GM12892 (cell line): ENCODE measurements at regions not wholly inside any gene's neighbourhood (a gene's known extent, or its start where the extent isn't known, plus 50 kb on each side); places are given as distances from the start of the nearest gene placed in this dataset.

Source experiments
- POLR2A ChIP-seq: IDR thresholded peaks from 2 replicates; pipeline ENCODE4 v1.6.1; 2011; ENCODE audit warnings: low read depth, low read length, control low read depth
- POLR2AphosphoS5 ChIP-seq: IDR thresholded peaks from 2 replicates; pipeline ENCODE4 v1.6.1; 2011; ENCODE audit warnings: low read depth, low read length, control low read depth
- TAF1 ChIP-seq: IDR thresholded peaks from 2 replicates; pipeline ENCODE4 v1.6.1; 2011; ENCODE audit warnings: low read depth, mild to moderate bottlenecking, control low read depth, low read length, borderline replicate concordance

DNA sequence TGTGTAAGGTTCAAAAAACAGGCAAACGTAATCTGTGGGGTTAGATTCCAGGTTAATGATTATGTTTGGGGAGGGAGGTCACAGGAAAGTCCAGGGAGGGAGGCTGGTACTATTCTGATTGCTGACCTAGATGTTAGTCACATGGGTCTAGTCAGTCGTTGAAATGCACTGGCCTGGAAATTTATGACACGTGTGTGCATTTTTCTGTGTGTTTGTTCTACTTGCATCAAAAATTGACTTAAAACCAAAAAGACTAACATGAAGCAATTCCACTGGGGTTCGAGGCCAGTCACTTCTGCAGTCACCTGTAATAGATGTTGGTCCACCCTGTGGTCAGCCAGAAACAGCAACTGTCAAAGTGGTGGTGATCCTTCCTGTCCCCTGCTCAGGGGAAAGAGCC lies 104.2 kb upstream of the MLN start:
- TF ChIP-seq POLR2A, result no peak
- TF ChIP-seq POLR2AphosphoS5, result no peak
- TF ChIP-seq TAF1, result no peak
